HepG2 (cell line): ENCODE measurements at regions not wholly inside any gene's neighbourhood (a gene's known extent, or its start where the extent isn't known, plus 50 kb on each side); places are given as distances from the start of the nearest gene placed in this dataset.

Experiments used
- ATAC-seq: fragments of 200-7000 bp; cut with Tn5 transposase; 3 replicates; pipeline ENCODE4 v1.9.1; 2020; ENCODE audit warnings: mild to moderate bottlenecking, moderate library complexity
- BruUV-seq: library from RNA; stranded (reverse); fragments of 400-500 nt; replicated peaks from 2 replicates; lab custom pipeline; 2021; lab: Mats Ljungman, UMichigan
- CTCF ChIA-PET: fragments of 300-600 bp; formaldehyde crosslinking; extraction: SDS; loops from one replicate; lab custom pipeline; 2021; ENCODE audit warnings: low total read pairs, inconsistent platforms, low intra/inter-chr PET ratio; lab: Yijun Ruan, JAX
- POLR2A ChIA-PET: fragments of 350-600 bp; sonication (Branson Sonifier 250); formaldehyde crosslinking; loops from one replicate; lab custom pipeline; 2020; ENCODE audit warnings: antibody characterized with exemption, inconsistent platforms; lab: Yijun Ruan, JAX
- DNase-seq: peaks from one replicate; pipeline ENCODE4 v3.0.0-alpha.2; 2015; ENCODE audit warnings: low spot score
- FAIRE-seq: peaks from 3 replicates; lab custom pipeline; 2011; peaks lifted over from hg19 to GRCh38; lab: Jason Lieb, UNC
- H2AFZ ChIP-seq: one replicate; pipeline ENCODE4 v1.6.1; 2011; ENCODE audit warnings: low read length, inconsistent platforms
- H3K27ac ChIP-seq: fragments of 300-600 bp; 3 replicates; pipeline ENCODE4 v1.8.0; 2011; ENCODE audit warnings: mixed run types, mild to moderate bottlenecking, mixed read lengths, low read length, inconsistent platforms; ENCODE audit not compliant: insufficient read depth; ENCODE audit errors: extremely low read length
- H3K27me3 ChIP-seq, 2 experiments: fragments of 200-600 bp in 1 of 2; 2 replicates in 1 of 2; 3 replicates in 1 of 2; pipeline versions ENCODE4 v1.6.0 to v1.8.0; 2011; ENCODE audit warnings: low read length in 2 of 2, mild to moderate bottlenecking in 2 of 2, moderate library complexity in 2 of 2, inconsistent platforms in 1 of 2; ENCODE audit not compliant: insufficient read depth in 2 of 2, control insufficient read depth in 1 of 2
- H3K36me3 ChIP-seq, 2 experiments: fragments of 200-600 bp in 1 of 2; replicated peaks in 1 of 2; 2 replicates in 1 of 2; 3 replicates in 1 of 2; pipeline versions ENCODE4 v1.5.1 to v1.8.0; 2011; ENCODE audit warnings: low read length in 2 of 2, inconsistent platforms in 1 of 2; ENCODE audit not compliant: insufficient read depth in 2 of 2, control insufficient read depth in 1 of 2
- H3K4me1 ChIP-seq: 2 replicates; pipeline ENCODE4 v1.5.1; 2012; ENCODE audit warnings: low read length, inconsistent platforms; ENCODE audit not compliant: insufficient read depth
- H3K4me2 ChIP-seq: 2 replicates; pipeline ENCODE4 v1.6.0; 2011; ENCODE audit warnings: low read depth, low read length, inconsistent platforms
- H3K4me3 ChIP-seq, 3 experiments: fragments of 200-600 bp in 1 of 3; sonication (generic), shearing (Covaris generic) in 1 of 3; replicated peaks in 1 of 3; 2 replicates each; pipeline ENCODE4 v1.5.1; 2011 to 2016; ENCODE audit warnings: low read length in 3 of 3, inconsistent platforms in 2 of 3, low read depth in 2 of 3, mild to moderate bottlenecking in 2 of 3, control low read depth in 1 of 3, mixed read lengths in 1 of 3; ENCODE audit not compliant: insufficient read depth in 1 of 3
- H3K79me2 ChIP-seq: one replicate; pipeline ENCODE4 v1.6.1; 2011; ENCODE audit warnings: low read length, inconsistent platforms; ENCODE audit not compliant: insufficient read depth
- H3K9ac ChIP-seq: 2 replicates; pipeline ENCODE4 v1.6.0; 2011; ENCODE audit warnings: mild to moderate bottlenecking, low read depth, low read length, inconsistent platforms; ENCODE audit not compliant: insufficient read depth
- H3K9me3 ChIP-seq: 2 replicates; pipeline ENCODE4 v1.5.1; 2012; ENCODE audit warnings: mild to moderate bottlenecking, low read length
- H4K20me1 ChIP-seq: 2 replicates; pipeline ENCODE4 v1.6.0; 2011; ENCODE audit warnings: inconsistent platforms, mild to moderate bottlenecking, low read length, moderate library complexity; ENCODE audit not compliant: insufficient read depth
- FOSL2 ChIP-seq: sonication (generic); formaldehyde crosslinking; IDR thresholded peaks from 2 replicates; pipeline ENCODE4 v1.4.0; 2020; ENCODE audit warnings: missing genetic modification reagents
- KDM2A ChIP-seq: sonication (generic); formaldehyde crosslinking; IDR thresholded peaks from 2 replicates; pipeline ENCODE4 v1.4.0; 2020; ENCODE audit warnings: low read depth, missing genetic modification reagents, borderline replicate concordance
- KLF6 ChIP-seq: IDR thresholded peaks from 2 replicates; pipeline ENCODE4 v1.8.0; 2016; ENCODE audit warnings: missing biosample characterization, missing genetic modification reagents
- SNAPC2 ChIP-seq: sonication (generic); formaldehyde crosslinking; IDR thresholded peaks from 2 replicates; pipeline ENCODE4 v1.8.1; 2022; ENCODE audit warnings: mild to moderate bottlenecking, missing genetic modification reagents
- STAT5B ChIP-seq: sonication (generic); formaldehyde crosslinking; IDR thresholded peaks from 2 replicates; pipeline ENCODE4 v1.4.0; 2020; ENCODE audit warnings: missing genetic modification reagents
- ZNF550 ChIP-seq: sonication (generic); formaldehyde crosslinking; IDR thresholded peaks from 2 replicates; pipeline ENCODE4 v1.4.0; 2020; ENCODE audit warnings: mild to moderate bottlenecking, missing genetic modification reagents, borderline replicate concordance
- ZNF672 ChIP-seq: sonication (generic); formaldehyde crosslinking; IDR thresholded peaks from 2 replicates; pipeline ENCODE4 v1.8.1; 2022; ENCODE audit warnings: missing genetic modification reagents
- WGBS: methylation state at CpG from one replicate; pipeline ENCODE4 v1.1.6; 2017; ENCODE audit warnings: low lambda C conversion rate; 5-methylcytosine and 5-hydroxymethylcytosine counted together
- in situ Hi-C: cut with HindIII; loops from 2 replicates; pipeline ENCODE4 v1.10.0; 2017; ENCODE audit warnings: low pct_unique_long_range_greater_than_20kb; ENCODE audit not compliant: extremely low pct_ligation_motif_present
- intact Hi-C: fragments of 100-400 bp; cut with micrococcal nuclease; formaldehyde crosslinking; loops from one replicate; pipeline ENCODE4 v1.10.0; 2022; ENCODE audit not compliant: unreplicated experiment
- TF ChIP-seq, protein P1 (sequence below): sonication (generic); formaldehyde crosslinking; IDR thresholded peaks from 2 replicates; pipeline ENCODE4 v1.5.0; 2020; ENCODE audit warnings: mild to moderate bottlenecking, missing genetic modification reagents, moderate library complexity

DNA sequence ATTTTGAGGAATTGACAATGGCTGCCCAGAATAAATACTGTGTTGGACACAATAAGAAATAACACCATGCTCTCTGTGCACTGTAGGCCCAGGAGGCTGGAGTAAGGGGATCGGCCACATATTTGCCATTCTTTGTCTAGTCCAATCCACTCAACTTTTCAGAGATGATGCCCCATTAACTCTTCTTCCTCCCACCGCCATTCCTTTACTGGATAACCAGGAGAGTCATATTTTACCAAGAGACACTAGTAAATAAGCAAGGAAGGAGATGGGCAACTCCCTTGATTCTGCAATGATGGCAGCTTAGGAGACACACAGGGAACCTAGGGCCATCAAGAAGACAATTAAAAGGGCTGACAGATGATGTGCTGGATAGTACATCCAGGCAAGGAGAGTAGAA, 87.9 kb upstream of the GPC3 start:
- ATAC-seq (no peak), DNase-seq (no peak)
- no peaks in the 10 kb centered on the region for H3K9me3 ChIP-seq
- no peak overlapping the region for H3K4me2 ChIP-seq
- H3K79me2 ChIP-seq = no peaks in the 10 kb centered on the region
- H3K9ac ChIP-seq = no peak overlapping the region
- no peaks in the 10 kb centered on the region for H3K36me3 ChIP-seq
- H3K27me3 ChIP-seq = no peaks in the 10 kb centered on the region; a peak in 1 of 5 replicates
- H3K27ac ChIP-seq = no peak overlapping the region
- H3K4me1 ChIP-seq = no peaks in the 10 kb centered on the region
- ChIA-PET CTCF (no interaction called here), POLR2A (no interaction called here)
- whole genome bisulfite sequencing = 33% methylated on average over 2 of the region's 2 CpGs
- H3K4me3 ChIP-seq = no peak overlapping the region
- H2AFZ ChIP-seq = no peak overlapping the region
- BruUV-seq = no TSS peak
- no peaks in the 10 kb centered on the region for H4K20me1 ChIP-seq
- TF ChIP-seq KLF6 (CRISPR knock-in tag) (no peak), KDM2A (CRISPR knock-in tag) (no peak), ZNF672 (CRISPR knock-in tag) (no peak), ZNF550 (CRISPR knock-in tag) (no peak), SNAPC2 (no peak), STAT5B (CRISPR knock-in tag) (no peak)
- TF ChIP-seq, all 625 proteins: peak for 0
- intact Hi-C loops = no loop called here
- no peak for FAIRE-seq
- in situ Hi-C loops = no loop called here

DNA sequence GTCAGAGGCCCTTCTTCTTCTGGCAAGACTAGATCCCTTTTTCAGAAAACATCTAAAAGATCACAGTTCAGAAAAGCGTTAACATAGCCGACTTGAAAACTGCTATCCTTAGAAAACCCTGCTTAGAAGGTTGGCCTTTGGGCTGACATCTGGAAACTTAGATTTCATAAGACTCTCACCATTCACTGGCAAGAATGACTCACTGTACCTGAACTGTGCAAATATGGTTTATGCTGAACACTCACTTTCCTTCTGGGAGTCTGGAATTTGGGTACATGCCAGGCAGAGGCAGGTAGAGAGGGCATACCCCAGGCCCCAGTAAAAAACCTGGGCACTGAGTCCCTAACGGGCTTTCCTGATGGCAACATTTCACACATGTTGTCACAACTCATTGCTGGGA, 88.8 kb upstream of the GPC3 start:
- Histone ChIP-seq H3K27ac (no peak overlapping the region), H3K79me2 (no peaks in the 10 kb centered on the region), H4K20me1 (no peaks in the 10 kb centered on the region), H3K9ac (no peak overlapping the region), H2AFZ (no peak overlapping the region), H3K4me2 (no peak overlapping the region), H3K9me3 (no peaks in the 10 kb centered on the region), H3K4me3 (no peak overlapping the region), H3K36me3 (no peaks in the 10 kb centered on the region), H3K4me1 (no peaks in the 10 kb centered on the region), H3K27me3 (no peaks in the 10 kb centered on the region; a peak in 1 of 5 replicates)
- intact Hi-C loops = no loop called here
- CTCF ChIA-PET = no interaction called here
- DNase-seq (peak; percentile 2), ATAC-seq (no peak), FAIRE-seq (no peak)
- peak; percentile 30; the same call in 1 of the 2 replicates for TF ChIP-seq FOSL2 (CRISPR knock-in tag)
- TF ChIP-seq, protein P1, sequence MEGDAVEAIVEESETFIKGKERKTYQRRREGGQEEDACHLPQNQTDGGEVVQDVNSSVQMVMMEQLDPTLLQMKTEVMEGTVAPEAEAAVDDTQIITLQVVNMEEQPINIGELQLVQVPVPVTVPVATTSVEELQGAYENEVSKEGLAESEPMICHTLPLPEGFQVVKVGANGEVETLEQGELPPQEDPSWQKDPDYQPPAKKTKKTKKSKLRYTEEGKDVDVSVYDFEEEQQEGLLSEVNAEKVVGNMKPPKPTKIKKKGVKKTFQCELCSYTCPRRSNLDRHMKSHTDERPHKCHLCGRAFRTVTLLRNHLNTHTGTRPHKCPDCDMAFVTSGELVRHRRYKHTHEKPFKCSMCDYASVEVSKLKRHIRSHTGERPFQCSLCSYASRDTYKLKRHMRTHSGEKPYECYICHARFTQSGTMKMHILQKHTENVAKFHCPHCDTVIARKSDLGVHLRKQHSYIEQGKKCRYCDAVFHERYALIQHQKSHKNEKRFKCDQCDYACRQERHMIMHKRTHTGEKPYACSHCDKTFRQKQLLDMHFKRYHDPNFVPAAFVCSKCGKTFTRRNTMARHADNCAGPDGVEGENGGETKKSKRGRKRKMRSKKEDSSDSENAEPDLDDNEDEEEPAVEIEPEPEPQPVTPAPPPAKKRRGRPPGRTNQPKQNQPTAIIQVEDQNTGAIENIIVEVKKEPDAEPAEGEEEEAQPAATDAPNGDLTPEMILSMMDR = no peak
- no TSS peak for BruUV-seq
- 0% methylated on average over 3 of the region's 3 CpGs for WGBS
- POLR2A ChIA-PET = no interaction called here
- in situ Hi-C loops = no loop called here
